Glutamatergic neuron (in vitro differentiated cells): ENCODE measurements at regions not wholly inside any gene's neighbourhood (a gene's known extent, or its start where the extent isn't known, plus 50 kb on each side); places are given as distances from the start of the nearest gene placed in this dataset.

Experiments used
- DNase-seq: peaks from one replicate; pipeline ENCODE4 v3.0.0; 2022
- H3K27ac Mint-ChIP-seq: one replicate; pipeline ENCODE4 v1.8.0; 2020; ENCODE audit warnings: mild to moderate bottlenecking, mixed read lengths, inconsistent platforms; ENCODE audit not compliant: unreplicated experiment
- H3K27me3 Mint-ChIP-seq: one replicate; pipeline ENCODE4 v1.8.0; 2020; ENCODE audit warnings: mild to moderate bottlenecking, moderate library complexity, mixed read lengths, inconsistent platforms; ENCODE audit not compliant: unreplicated experiment
- H3K36me3 Mint-ChIP-seq: one replicate; pipeline ENCODE4 v1.8.0; 2020; ENCODE audit warnings: mild to moderate bottlenecking, mixed read lengths, inconsistent platforms; ENCODE audit not compliant: unreplicated experiment
- H3K4me1 Mint-ChIP-seq: one replicate; pipeline ENCODE4 v1.8.0; 2020; ENCODE audit warnings: mild to moderate bottlenecking, low read depth, mixed read lengths, inconsistent platforms; ENCODE audit not compliant: unreplicated experiment
- H3K4me3 Mint-ChIP-seq: one replicate; pipeline ENCODE4 v1.8.0; 2020; ENCODE audit warnings: mild to moderate bottlenecking, mixed read lengths, inconsistent platforms; ENCODE audit not compliant: unreplicated experiment
- H3K9me3 Mint-ChIP-seq: one replicate; pipeline ENCODE4 v1.8.0; 2020; ENCODE audit warnings: mild to moderate bottlenecking, moderate library complexity, mixed read lengths, inconsistent platforms; ENCODE audit not compliant: unreplicated experiment
- TF ChIP-seq, protein P1 (sequence below): fragments of 200-600 bp; sonication (generic); IDR thresholded peaks from one replicate; pipeline ENCODE4 v1.5.0; 2021; ENCODE audit not compliant: partially characterized antibody, unreplicated experiment

DNA sequence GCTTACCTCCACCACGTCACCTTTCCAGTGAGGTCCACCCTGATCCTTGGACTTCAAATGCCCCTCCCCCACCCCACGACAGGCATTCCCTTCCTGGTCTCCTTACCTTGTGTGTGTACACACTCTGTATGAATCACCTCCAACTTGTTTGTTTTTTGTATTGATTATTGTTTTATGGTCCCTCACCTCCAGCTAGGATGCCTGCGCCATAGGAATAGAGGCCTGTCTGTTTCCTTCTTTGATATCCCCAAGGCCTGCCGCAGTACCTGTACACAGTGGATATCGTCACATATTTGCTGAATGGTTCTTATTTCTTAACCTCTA, 219.6 kb upstream of the POU3F1 start:
- H3K4me3 Mint-ChIP-seq = no peak overlapping the region
- peak overlapping the region; percentile 48 for H3K27ac Mint-ChIP-seq
- TF ChIP-seq, protein P1, sequence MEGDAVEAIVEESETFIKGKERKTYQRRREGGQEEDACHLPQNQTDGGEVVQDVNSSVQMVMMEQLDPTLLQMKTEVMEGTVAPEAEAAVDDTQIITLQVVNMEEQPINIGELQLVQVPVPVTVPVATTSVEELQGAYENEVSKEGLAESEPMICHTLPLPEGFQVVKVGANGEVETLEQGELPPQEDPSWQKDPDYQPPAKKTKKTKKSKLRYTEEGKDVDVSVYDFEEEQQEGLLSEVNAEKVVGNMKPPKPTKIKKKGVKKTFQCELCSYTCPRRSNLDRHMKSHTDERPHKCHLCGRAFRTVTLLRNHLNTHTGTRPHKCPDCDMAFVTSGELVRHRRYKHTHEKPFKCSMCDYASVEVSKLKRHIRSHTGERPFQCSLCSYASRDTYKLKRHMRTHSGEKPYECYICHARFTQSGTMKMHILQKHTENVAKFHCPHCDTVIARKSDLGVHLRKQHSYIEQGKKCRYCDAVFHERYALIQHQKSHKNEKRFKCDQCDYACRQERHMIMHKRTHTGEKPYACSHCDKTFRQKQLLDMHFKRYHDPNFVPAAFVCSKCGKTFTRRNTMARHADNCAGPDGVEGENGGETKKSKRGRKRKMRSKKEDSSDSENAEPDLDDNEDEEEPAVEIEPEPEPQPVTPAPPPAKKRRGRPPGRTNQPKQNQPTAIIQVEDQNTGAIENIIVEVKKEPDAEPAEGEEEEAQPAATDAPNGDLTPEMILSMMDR = no peak
- H3K4me1 Mint-ChIP-seq = no peaks in the 10 kb centered on the region
- H3K9me3 Mint-ChIP-seq = peaks cover 3% of the 10 kb centered on the region
- H3K27me3 Mint-ChIP-seq = peaks cover 7% of the 10 kb centered on the region
- DNase-seq = no peak
- no peaks in the 10 kb centered on the region for H3K36me3 Mint-ChIP-seq

DNA sequence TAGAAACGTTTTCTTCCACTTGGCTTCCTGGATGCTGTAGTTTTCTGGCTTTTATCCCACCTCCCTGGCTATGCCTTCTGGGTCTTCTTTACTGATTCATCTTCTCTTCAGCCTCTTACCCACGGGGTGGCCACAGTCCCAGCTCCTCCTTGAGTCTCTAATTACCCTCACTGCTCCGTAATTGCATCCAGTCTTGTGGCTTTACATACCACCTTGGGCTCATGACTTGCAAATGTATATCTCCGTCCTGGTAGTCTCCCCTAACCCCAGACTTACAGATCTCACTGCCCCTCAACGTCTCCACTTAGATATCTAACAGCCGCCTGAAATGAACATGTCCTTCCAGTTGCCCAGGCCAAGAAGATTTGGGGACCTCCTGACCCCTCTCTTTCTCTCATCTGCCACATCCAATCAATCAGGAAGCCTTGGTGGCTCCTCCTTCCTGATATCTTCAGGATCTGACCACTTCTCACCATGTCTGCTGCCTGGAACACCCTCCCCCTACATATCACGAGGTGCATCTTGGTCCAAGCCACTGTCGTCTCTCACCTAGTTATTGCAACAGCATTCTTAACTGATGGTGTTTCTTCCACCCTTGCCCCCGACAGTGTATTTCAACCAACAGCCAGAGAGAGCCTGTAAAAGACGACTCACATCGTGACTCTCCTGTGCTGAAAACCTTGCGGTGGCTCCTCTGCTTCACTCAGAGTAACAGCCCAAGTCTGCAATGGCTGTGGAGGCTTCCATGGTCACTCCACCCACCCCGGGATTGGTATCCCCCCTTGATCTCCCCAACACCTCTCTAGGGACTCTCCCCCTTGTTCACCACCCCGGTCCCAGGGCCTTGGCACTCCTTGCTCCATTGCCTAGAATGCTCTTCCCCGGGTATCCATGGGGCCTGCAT, 219.0 kb upstream of the POU3F1 start:
- H3K9me3 Mint-ChIP-seq = peaks cover 3% of the 10 kb centered on the region
- no peaks in the 10 kb centered on the region for H3K4me1 Mint-ChIP-seq
- no peaks in the 10 kb centered on the region for H3K36me3 Mint-ChIP-seq
- peak overlapping the region; percentile 48 for H3K27ac Mint-ChIP-seq
- DNase-seq = no peak
- TF ChIP-seq, protein P1 = no peak
- H3K27me3 Mint-ChIP-seq = peaks cover 7% of the 10 kb centered on the region
- H3K4me3 Mint-ChIP-seq = no peak overlapping the region

DNA sequence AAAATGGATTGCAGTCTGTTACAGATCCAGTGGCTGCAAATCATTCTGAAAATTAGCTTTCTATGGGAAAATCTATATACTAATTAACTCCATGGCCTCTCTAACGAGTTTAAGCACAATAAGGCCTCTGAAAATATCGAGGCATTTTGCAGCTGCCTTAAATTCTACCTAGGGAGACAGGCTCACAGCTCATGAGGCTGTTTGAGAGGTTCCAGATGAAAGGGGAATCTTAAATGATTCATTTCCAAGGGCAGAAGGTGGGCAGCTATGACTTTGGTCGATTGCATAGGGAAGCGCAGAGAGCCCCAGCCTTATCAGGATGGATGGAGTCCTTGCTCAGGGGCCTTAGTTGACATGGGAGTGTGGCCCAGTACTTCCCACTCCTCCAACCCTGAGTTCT, 216.8 kb upstream of the POU3F1 start:
- H3K27me3 Mint-ChIP-seq = peaks cover 5% of the 10 kb centered on the region
- no peak for DNase-seq
- peaks cover 3% of the 10 kb centered on the region for H3K9me3 Mint-ChIP-seq
- no peak overlapping the region for H3K27ac Mint-ChIP-seq
- H3K4me3 Mint-ChIP-seq = no peak overlapping the region
- H3K36me3 Mint-ChIP-seq = no peaks in the 10 kb centered on the region
- TF ChIP-seq, protein P1 = no peak
- no peaks in the 10 kb centered on the region for H3K4me1 Mint-ChIP-seq

DNA sequence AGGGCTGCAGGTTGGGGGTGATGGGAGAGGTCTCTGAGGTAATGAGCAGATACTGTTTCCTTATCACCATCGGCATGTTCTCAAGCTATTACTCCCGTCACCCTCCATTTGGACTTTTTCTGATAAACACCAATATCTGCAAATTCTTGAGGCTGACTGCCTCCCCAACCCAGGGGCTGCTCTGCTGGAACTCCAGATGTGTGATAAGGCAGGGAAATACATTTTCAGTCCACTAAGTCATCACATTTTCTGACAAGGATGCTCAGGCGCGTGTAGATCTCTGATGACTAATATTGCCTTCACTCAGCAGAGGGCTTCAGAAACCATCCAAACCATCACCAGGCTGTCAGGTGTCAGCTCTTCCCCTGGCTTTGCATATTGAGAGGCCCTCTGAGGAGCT, 215.0 kb upstream of the POU3F1 start:
- TF ChIP-seq, protein P1 = no peak
- Mint-ChIP-seq H3K4me3 (no peak overlapping the region), H3K27ac (no peak overlapping the region), H3K36me3 (no peaks in the 10 kb centered on the region), H3K9me3 (peaks cover 3% of the 10 kb centered on the region), H3K4me1 (no peaks in the 10 kb centered on the region), H3K27me3 (peaks cover 6% of the 10 kb centered on the region)
- DNase-seq = no peak

DNA sequence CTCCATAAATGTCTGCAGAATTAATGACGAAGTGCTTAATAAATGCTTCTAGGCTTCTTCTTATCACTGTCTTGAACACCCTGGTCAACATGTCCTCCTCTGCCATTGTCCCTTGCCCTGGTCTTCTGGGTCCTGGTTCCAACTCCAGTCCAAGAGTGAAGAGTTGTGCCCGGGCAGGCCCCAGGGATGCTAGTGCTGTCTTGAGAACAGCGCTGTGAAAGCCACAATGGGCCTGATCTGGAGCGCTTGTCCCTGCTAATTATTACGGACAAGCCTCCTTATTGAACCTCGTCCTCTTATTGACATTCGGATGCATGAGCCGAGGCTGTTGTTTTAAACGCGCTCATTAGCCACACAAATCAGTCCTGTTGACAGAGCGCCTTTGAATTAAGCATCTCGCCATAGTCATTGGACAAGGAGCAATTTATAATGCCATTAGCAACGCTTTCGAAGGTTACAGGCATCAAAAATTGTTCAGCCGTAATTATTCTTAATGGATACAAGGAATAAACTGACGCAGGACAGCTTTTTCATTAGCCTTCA, 211.6 kb upstream of the POU3F1 start:
- DNase-seq = no peak
- TF ChIP-seq, protein P1 = no peak
- Mint-ChIP-seq H3K27me3 (peaks cover 5% of the 10 kb centered on the region), H3K36me3 (peaks cover 4% of the 10 kb centered on the region), H3K9me3 (no peaks in the 10 kb centered on the region), H3K27ac (no peak overlapping the region), H3K4me1 (no peaks in the 10 kb centered on the region), H3K4me3 (no peak overlapping the region)
